Skeletal muscle tissue (tissue), 3 donors: ENCODE measurements at regions not wholly inside any gene's neighbourhood (a gene's known extent, or its start where the extent isn't known, plus 50 kb on each side); places are given as distances from the start of the nearest gene placed in this dataset.

Experiments
- H3K27ac ChIP-seq: one replicate; pipeline ENCODE4 v1.7.0; 2013; ENCODE audit warnings: mild to moderate bottlenecking, low read depth, low read length, inconsistent platforms
- H3K27me3 ChIP-seq, 3 donors: one replicate each; pipeline ENCODE4 v1.7.0; 2013; ENCODE audit warnings: low read length in 3 of 3; ENCODE audit not compliant: control insufficient read depth in 3 of 3, insufficient read depth in 3 of 3
- H3K36me3 ChIP-seq, 3 donors: one replicate each; pipeline ENCODE4 v1.7.0; 2013; ENCODE audit warnings: low read length in 3 of 3; ENCODE audit not compliant: control insufficient read depth in 3 of 3, insufficient read depth in 3 of 3
- H3K4me1 ChIP-seq, 3 donors: one replicate each; pipeline ENCODE4 v1.7.0; 2013; ENCODE audit warnings: low read length in 3 of 3, mild to moderate bottlenecking in 3 of 3; ENCODE audit not compliant: control insufficient read depth in 3 of 3, insufficient read depth in 3 of 3
- H3K4me3 ChIP-seq, 3 donors: one replicate each; pipeline ENCODE4 v1.7.0; 2013; ENCODE audit warnings: low read length in 3 of 3
- H3K9ac ChIP-seq, 3 donors: one replicate each; pipeline ENCODE4 v1.7.0; 2013; ENCODE audit warnings: low read length in 3 of 3, mild to moderate bottlenecking in 3 of 3, moderate library complexity in 2 of 3, low read depth in 1 of 3
- H3K9me3 ChIP-seq, 3 donors: one replicate each; pipeline ENCODE4 v1.7.0; 2013; ENCODE audit warnings: low read length in 3 of 3; ENCODE audit not compliant: control insufficient read depth in 3 of 3
- donor health status: Osteomylitis.

DNA sequence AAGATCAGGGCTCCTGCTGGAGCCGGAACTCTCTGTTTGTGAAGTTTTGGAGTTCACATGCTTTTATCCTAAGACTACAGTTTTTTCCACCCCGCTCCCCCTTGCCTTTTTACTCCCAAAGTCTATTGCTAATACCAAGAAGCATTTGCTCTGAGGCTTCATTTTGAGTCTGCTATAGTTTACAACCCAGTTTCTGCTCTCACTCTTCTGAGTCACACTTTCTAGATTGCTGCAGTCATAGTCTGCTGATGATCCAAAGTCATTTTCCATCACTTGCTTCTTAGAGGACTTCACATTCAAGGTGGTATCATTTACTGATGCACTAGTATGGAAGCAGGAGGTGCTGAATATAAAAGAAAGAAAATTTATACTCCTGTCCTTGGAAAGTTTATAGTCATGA is 937.4 kb downstream of the IGSF11 start:
- Histone ChIP-seq H3K4me1 (no peaks in the 10 kb centered on the region), H3K9me3 (peaks cover 1 to 7% (median 2%) of the 10 kb centered on the region in 3 donors), H3K27ac (no peak overlapping the region), H3K27me3 (no peaks in the 10 kb centered on the region), H3K36me3 (no peaks in the 10 kb centered on the region), H3K9ac (no peak overlapping the region), H3K4me3 (no peak overlapping the region)

DNA sequence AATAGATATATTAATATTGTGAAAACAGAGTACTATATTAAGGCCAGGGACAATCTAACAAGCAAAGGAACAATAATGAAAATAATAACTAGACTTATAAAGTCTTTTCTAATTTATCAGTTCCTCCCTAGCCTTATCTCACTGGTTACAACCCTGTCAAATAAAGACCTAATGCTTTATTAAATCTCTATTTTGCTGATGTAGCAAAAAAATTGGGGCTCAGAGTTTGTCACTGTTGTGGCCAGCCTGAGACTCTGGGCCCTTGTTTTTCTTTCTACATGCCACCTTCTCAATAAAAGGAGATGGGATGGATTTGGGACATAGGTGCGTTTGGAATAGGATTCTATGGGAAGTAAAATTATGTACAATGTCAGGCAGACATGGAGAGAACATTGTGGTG is 937.0 kb downstream of the IGSF11 start:
- Histone ChIP-seq H3K4me1 (no peaks in the 10 kb centered on the region), H3K9ac (no peak overlapping the region), H3K27me3 (no peaks in the 10 kb centered on the region), H3K27ac (no peak overlapping the region), H3K4me3 (no peak overlapping the region), H3K36me3 (no peaks in the 10 kb centered on the region), H3K9me3 (peaks cover 1 to 7% (median 2%) of the 10 kb centered on the region in 3 donors)

DNA sequence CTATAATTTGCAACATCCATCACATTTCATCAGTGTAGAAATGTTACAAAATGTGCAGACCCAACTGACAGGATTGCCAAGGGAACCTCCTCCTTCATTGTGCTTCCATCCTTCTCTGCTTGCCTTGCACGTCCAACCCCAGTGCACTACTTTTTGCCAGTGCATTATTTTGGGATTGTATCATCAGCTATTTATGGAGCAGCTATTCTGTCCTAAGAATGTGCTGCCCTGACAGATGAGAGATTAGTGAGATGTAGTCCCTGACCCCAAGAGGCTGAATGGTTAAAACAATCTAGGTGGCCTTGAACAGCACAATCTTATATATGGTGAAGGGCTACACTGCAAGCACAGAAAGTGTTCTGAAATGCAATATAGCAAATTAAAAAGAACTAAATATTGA is 935.8 kb downstream of the IGSF11 start:
- H3K27me3 ChIP-seq: no peaks in the 10 kb centered on the region

DNA sequence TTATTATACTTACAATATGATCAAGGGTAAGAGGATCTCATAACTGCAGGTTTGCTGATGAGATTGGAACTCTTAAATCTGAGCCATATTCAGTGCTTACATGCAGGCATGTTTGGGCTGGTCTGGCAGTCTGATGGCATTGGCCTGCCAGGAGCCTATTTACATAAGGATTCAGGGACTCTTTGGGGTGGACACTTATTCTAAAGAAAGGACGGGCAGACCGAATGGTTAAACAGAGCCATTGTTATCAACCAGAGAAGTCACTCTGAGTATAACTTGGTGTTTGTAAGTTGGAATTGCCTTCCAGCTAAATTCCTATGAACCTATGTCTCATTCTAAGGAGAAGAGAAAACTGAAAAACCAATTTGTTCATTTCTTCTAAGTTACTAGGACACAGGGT is 932.8 kb downstream of the IGSF11 start:
- no peaks in the 10 kb centered on the region for H3K27me3 ChIP-seq
- no peaks in the 10 kb centered on the region for H3K4me1 ChIP-seq
- H3K36me3 ChIP-seq: no peaks in the 10 kb centered on the region
- H3K9me3 ChIP-seq: peaks cover 0 to 2% (median 0%) of the 10 kb centered on the region in 3 donors
- no peak overlapping the region for H3K4me3 ChIP-seq
- H3K27ac ChIP-seq: no peak overlapping the region
- H3K9ac ChIP-seq: no peak overlapping the region

More for the DNA sequence above, 935.8 kb downstream of the IGSF11 start:
- no peaks in the 10 kb centered on the region for H3K4me1 ChIP-seq
- H3K36me3 ChIP-seq: no peaks in the 10 kb centered on the region
- H3K4me3 ChIP-seq: no peak overlapping the region
- H3K9ac ChIP-seq: no peak overlapping the region
- H3K9me3 ChIP-seq: peaks cover 0 to under 1% (median under 1%) of the 10 kb centered on the region in 3 donors
- no peak overlapping the region for H3K27ac ChIP-seq

DNA sequence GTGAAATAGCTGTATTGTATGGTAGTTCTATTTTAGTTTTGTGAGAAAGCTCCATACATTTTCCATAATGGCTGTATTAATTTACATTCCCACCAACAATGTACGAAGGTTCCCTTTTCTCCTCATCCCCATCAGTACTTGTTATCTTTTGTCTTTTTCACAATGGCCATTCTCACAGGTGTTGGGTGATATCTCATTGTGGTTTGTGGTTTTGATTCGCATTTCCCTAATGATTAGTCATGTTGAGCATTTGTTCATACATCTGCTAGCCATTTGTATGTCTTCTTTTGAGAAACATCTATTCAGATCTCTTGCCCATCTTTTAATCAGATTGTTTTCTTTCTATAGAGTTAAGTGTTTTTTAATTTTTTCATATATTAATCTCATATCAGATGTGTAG is 931.9 kb downstream of the IGSF11 start:
- no peak overlapping the region for H3K27ac ChIP-seq
- no peaks in the 10 kb centered on the region for H3K36me3 ChIP-seq

DNA sequence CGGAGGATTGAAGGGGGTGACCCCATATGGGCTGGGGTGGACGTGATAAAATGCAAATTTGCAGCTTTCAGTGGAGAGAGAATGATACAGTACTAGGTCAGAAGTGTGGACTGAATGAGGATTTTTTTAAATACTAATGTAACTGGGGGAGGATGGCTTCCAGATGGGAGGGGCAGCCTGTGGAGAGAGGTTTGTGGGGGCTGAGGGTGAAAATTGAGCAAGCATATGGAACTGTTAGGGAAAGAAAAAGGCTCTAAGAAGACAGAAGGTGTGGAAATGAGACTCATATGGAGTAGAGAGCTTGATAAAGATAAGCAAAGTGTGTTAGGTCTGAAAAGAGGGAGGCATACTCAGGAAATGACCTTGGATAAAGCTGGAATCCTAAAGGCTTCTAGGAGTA is 926.4 kb downstream of the IGSF11 start:
- Histone ChIP-seq H3K36me3 (no peaks in the 10 kb centered on the region), H3K9me3 (peaks cover 0 to 2% (median 0%) of the 10 kb centered on the region in 3 donors), H3K4me1 (no peaks in the 10 kb centered on the region), H3K9ac (no peak overlapping the region), H3K27me3 (no peaks in the 10 kb centered on the region), H3K4me3 (no peak overlapping the region), H3K27ac (no peak overlapping the region)

More for the DNA sequence above, 931.9 kb downstream of the IGSF11 start:
- peaks cover 0 to 2% (median 0%) of the 10 kb centered on the region in 3 donors for H3K9me3 ChIP-seq
- no peak overlapping the region for H3K9ac ChIP-seq
- no peaks in the 10 kb centered on the region for H3K27me3 ChIP-seq
- no peaks in the 10 kb centered on the region for H3K4me1 ChIP-seq
- H3K4me3 ChIP-seq: no peak overlapping the region

DNA sequence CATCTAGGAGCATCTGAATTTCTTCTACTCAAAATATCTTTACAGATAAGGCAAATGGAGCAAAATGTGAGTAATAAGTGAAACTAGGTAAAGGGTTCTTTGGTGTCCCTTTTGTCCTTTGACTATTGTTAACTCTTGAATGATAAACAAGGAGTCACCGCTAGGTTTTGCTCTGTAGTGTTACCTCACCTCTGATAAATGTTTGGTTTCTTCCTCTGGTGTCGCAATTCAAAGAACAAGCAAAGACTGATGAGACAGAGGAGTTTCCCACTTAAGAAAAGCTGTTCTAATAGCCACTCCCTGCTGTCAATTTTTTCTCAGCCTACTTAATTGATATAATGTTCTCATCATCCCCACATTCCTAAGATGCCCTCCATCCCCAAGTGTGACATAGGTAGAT is 925.9 kb downstream of the IGSF11 start:
- Histone ChIP-seq H3K9ac (no peak overlapping the region), H3K27ac (no peak overlapping the region), H3K4me1 (no peaks in the 10 kb centered on the region), H3K4me3 (no peak overlapping the region), H3K27me3 (no peaks in the 10 kb centered on the region), H3K9me3 (peaks cover 0 to 2% (median 0%) of the 10 kb centered on the region in 3 donors), H3K36me3 (no peaks in the 10 kb centered on the region)

DNA sequence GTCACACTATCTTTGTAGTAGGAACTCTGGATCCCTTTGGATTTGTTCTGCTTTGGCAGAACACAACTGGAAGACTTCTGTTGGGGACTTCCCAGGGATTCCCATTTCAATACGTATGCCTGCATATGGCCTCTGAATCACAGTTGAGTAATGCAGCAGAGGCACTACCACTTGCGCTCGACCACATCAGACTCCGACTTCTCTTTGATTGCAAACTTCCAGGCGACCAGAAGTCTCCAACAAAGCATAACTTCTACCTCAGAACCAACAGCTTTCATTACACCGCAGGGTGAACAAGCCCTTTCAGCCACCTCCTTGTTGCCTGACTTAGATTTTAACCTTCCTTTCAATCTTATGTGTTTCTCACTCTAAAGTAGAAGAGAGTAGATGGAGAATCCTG is 924.4 kb downstream of the IGSF11 start:
- H3K9me3 ChIP-seq: no peaks in the 10 kb centered on the region
- H3K27me3 ChIP-seq: no peaks in the 10 kb centered on the region
- no peak overlapping the region for H3K27ac ChIP-seq
- no peak overlapping the region for H3K9ac ChIP-seq
- H3K4me3 ChIP-seq: no peak overlapping the region
- no peaks in the 10 kb centered on the region for H3K4me1 ChIP-seq
- H3K36me3 ChIP-seq: no peaks in the 10 kb centered on the region

DNA sequence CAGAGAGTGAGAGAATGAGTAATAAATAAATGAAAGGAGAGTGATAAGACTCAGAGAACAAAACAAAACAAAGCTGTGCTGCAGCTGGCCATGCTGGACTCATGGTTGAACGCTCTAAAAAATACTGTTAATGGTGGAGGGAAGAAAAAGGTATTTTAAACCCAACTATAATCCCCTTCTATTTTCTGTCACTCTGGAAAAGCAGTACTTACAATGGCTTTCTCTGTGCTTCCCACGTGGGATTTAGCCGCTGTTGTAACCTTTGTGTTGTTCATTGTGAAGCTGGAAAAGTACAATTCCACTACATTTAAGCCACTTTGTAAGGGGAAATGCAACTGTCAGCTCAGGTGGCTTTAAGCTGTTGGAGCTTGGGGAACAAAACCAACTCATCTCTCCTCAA is 917.7 kb downstream of the IGSF11 start:
- H3K4me3 ChIP-seq: no peak overlapping the region

DNA sequence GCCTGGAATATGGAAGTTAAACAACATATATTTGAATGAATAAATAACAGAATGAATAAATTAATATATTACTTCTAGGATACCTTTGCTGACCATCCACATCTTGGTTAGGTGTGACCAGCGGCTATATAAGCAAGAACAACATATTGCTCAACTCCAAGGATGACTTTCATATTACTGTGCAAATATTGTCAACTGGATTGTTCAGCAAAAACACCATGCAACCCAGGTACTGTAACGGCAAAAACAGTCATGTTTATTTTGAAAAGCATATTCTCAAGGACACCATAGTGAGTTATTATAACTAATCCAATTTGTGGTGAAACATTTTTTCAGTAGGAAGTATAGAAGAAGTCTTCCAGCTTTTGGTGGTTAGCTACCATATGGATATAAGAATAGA is 907.9 kb downstream of the IGSF11 start:
- no peak overlapping the region for H3K4me3 ChIP-seq
- H3K4me1 ChIP-seq: no peaks in the 10 kb centered on the region
- no peak overlapping the region for H3K9ac ChIP-seq
- H3K27me3 ChIP-seq: no peaks in the 10 kb centered on the region
- H3K27ac ChIP-seq: no peak overlapping the region
- no peaks in the 10 kb centered on the region for H3K36me3 ChIP-seq
- H3K9me3 ChIP-seq: no peaks in the 10 kb centered on the region

More for the DNA sequence above, 917.7 kb downstream of the IGSF11 start:
- no peaks in the 10 kb centered on the region for H3K27me3 ChIP-seq
- no peaks in the 10 kb centered on the region for H3K9me3 ChIP-seq
- H3K36me3 ChIP-seq: no peaks in the 10 kb centered on the region
- no peaks in the 10 kb centered on the region for H3K4me1 ChIP-seq
- H3K9ac ChIP-seq: no peak overlapping the region
- H3K27ac ChIP-seq: no peak overlapping the region

DNA sequence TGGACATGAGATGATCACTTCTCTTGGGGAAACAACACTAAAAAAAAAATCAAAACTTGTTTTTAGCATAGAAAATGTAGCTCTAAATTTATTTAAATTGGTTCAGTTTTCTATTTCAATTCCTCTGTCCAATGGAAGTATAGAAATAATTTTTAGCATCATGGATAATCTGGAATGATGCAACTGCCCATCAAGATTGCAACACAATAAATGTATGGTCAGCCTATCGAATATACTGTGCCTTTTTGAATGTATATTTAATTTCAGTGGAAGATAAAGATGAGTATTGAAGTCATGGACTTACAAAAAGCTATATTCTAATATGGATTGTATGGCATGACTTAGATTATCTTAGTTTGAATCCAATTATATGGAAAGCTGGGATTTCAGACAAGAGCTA is 906.7 kb downstream of the IGSF11 start:
- Histone ChIP-seq H3K4me3 (no peak overlapping the region), H3K27me3 (no peaks in the 10 kb centered on the region), H3K36me3 (no peaks in the 10 kb centered on the region), H3K9me3 (no peaks in the 10 kb centered on the region), H3K4me1 (no peaks in the 10 kb centered on the region), H3K27ac (no peak overlapping the region), H3K9ac (no peak overlapping the region)
